Lower leg skin (tissue), 3 donors: ENCODE measurements at regions not wholly inside any gene's neighbourhood (a gene's known extent, or its start where the extent isn't known, plus 50 kb on each side); places are given as distances from the start of the nearest gene placed in this dataset.

Experiments used
- CTCF ChIP-seq, 3 donors: fragments of 450-650 bp; IDR thresholded peaks; one replicate each; pipeline ENCODE4 v1.5.1; 2016; ENCODE audit warnings: antibody characterized with exemption in 3 of 3, mild to moderate bottlenecking in 3 of 3, moderate library complexity in 2 of 3
- POLR2A ChIP-seq, 2 donors: fragments of 450-650 bp; IDR thresholded peaks; one replicate each; pipeline ENCODE4 v1.6.1; 2016 to 2017; ENCODE audit warnings: antibody characterized with exemption in 2 of 2, mild to moderate bottlenecking in 1 of 2, moderate library complexity in 1 of 2

DNA sequence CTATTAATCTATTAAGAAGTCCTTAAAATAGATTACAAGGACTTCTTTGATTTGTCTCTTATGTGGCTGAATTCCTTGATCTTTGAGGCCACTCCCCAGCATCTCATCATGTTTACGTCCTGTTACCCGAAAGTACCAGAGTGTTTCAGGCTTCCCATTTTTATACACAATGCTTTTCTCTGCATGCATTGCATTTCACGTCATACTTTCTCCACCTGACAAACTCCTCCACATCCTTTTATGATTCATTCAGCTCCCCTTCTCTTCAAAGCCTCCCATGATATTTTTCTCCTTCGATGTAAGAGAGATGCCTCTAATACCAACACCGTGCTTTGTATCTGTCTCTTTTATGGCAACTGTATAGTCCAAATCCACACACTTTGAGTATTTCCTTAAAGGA lies 379.0 kb upstream of the CRIM1 start:
- TF ChIP-seq CTCF (IDR thresholded peaks at IDR 0.05) (no peak), POLR2A (IDR thresholded peaks at IDR 0.05) (no peak)
